ENCODE measurements at regions not wholly inside any gene's neighbourhood (a gene's known extent, or its start where the extent isn't known, plus 50 kb on each side); places are given as distances from the start of the nearest gene placed in this dataset.
"Not testable (repeated sequence)": the region's sequence is repeated elsewhere in the genome, so short reads cannot be mapped to it uniquely, and the experiment has no call there.

DNA sequence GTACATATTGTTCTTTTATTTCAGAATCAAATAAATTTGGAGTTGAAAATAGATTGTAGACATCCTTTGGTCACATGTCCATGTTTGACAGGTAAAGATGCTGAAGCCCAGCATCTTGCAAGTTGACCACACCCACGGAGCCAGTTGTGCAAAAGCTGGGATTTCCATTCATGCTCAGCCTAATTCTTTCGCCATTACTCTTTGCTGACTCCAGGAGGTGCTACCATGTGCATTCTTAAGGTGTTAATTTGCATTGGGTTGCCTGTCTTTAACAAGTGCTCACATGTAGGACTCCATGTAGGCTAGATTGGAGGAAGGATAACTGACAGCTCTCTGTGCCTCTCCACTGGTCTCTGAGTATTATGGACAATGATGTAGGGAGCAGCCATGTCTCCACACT is 660.7 kb downstream of the LMO4 start (continued):
- TF ChIP-seq, protein P1, sequence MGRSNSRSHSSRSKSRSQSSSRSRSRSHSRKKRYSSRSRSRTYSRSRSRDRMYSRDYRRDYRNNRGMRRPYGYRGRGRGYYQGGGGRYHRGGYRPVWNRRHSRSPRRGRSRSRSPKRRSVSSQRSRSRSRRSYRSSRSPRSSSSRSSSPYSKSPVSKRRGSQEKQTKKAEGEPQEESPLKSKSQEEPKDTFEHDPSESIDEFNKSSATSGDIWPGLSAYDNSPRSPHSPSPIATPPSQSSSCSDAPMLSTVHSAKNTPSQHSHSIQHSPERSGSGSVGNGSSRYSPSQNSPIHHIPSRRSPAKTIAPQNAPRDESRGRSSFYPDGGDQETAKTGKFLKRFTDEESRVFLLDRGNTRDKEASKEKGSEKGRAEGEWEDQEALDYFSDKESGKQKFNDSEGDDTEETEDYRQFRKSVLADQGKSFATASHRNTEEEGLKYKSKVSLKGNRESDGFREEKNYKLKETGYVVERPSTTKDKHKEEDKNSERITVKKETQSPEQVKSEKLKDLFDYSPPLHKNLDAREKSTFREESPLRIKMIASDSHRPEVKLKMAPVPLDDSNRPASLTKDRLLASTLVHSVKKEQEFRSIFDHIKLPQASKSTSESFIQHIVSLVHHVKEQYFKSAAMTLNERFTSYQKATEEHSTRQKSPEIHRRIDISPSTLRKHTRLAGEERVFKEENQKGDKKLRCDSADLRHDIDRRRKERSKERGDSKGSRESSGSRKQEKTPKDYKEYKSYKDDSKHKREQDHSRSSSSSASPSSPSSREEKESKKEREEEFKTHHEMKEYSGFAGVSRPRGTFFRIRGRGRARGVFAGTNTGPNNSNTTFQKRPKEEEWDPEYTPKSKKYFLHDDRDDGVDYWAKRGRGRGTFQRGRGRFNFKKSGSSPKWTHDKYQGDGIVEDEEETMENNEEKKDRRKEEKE (IDR thresholded peaks at IDR 0.05): no peak

DNA sequence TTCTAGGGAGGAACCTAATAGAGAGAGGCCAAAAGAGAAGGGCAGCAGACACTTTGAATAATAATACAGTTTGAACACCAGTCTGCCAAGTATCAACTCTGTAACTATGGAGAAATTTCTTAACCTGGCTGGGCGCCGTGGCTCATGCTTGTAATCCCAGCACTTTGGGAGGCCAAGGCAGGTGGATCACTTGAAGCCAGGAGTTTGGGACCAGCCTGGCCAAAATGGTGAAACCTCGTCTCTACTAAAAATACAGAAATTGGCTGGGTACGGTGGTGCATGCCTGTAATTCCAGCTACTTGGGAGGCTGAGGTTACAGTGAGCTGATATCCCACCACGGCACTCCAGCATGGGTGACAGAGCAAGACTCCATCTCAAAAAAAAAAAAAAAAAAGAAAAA is 663.9 kb downstream of the LMO4 start:
- ATAC-seq, CTCF ChIA-PET: not testable (repeated sequence)

DNA sequence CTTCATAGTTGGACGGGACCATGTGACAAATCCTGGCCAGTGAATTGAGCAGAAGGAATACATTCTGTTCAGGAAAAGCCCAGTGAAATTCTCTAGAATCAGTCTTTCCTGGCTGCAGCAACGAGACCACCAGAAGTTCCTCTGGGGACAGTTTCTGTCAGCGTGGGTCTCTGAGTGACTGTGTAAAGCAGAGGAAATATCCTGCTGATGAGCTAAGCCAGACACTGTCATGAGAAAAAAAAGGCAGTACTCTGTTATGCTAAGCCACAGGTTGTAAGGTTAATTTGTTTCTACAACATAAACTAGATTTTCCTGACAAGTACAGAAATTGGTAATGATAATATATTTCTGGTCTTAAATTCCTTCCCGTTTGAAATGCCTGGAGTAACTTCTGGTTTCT is 664.4 kb downstream of the LMO4 start:
- Histone ChIP-seq H3K36me3 (ENCODE audit: control insufficient read depth in 2 of 2, insufficient read depth in 2 of 2, low read length in 1 of 2) (no peaks in the 10 kb centered on the region), H2AFZ (ENCODE audit: control insufficient read depth, low read depth, low read length) (no peak overlapping the region), H3K9ac (ENCODE audit: control insufficient read depth, insufficient read depth, low read length) (no peak overlapping the region), H3K4me2 (ENCODE audit: control insufficient read depth, insufficient read depth) (no peak overlapping the region), H4K20me1 (ENCODE audit: control insufficient read depth, insufficient read depth) (no peaks in the 10 kb centered on the region), H3K4me1 (ENCODE audit: control insufficient read depth, insufficient read depth, low read length) (no peaks in the 10 kb centered on the region), H3K9me3 (replicated peaks; ENCODE audit: control insufficient read depth, insufficient read depth, low read length) (no peaks in the 10 kb centered on the region), H3K27ac (ENCODE audit: control insufficient read depth, insufficient read depth) (no peak overlapping the region), H3K27me3 (replicated peaks in 1 of 2; ENCODE audit: control insufficient read depth in 2 of 2, insufficient read depth in 2 of 2, low read length in 1 of 2) (no peaks in the 10 kb centered on the region), H3K4me3 (no peak overlapping the region), H3K79me2 (ENCODE audit: control insufficient read depth, insufficient read depth, low read length) (no peaks in the 10 kb centered on the region)
- WGBS (ENCODE audit: insufficient coverage, insufficient replicate concordance, low lambda C conversion rate, missing lambda C conversion rate): 32% methylated on average over 4 of the region's 4 CpGs
- DNase-seq (ENCODE audit: low read depth, low spot score): no peak
- in situ Hi-C loops (cut with MboI) (no loop called here), intact Hi-C loops (cut with micrococcal nuclease; ENCODE audit: unreplicated experiment) (no loop called here)
- ATAC-seq: no peak
- BruUV-seq (replicated peaks): no TSS peak
- no peak for FAIRE-seq
- RAD21 ChIA-PET (ENCODE audit: unreplicated experiment): no interaction called here
- CTCF ChIA-PET: no interaction called here
- POLR2A ChIA-PET: no interaction called here
- SMC1A ChIA-PET (ENCODE audit: uncharacterized antibody, unreplicated experiment): interaction anchor here (0.6 kb wide), 1 partner anchor 215 kb away, joined by 3 read pairs; no protein-coding TSS in a partner anchor
- TF ChIP-seq, protein P2, sequence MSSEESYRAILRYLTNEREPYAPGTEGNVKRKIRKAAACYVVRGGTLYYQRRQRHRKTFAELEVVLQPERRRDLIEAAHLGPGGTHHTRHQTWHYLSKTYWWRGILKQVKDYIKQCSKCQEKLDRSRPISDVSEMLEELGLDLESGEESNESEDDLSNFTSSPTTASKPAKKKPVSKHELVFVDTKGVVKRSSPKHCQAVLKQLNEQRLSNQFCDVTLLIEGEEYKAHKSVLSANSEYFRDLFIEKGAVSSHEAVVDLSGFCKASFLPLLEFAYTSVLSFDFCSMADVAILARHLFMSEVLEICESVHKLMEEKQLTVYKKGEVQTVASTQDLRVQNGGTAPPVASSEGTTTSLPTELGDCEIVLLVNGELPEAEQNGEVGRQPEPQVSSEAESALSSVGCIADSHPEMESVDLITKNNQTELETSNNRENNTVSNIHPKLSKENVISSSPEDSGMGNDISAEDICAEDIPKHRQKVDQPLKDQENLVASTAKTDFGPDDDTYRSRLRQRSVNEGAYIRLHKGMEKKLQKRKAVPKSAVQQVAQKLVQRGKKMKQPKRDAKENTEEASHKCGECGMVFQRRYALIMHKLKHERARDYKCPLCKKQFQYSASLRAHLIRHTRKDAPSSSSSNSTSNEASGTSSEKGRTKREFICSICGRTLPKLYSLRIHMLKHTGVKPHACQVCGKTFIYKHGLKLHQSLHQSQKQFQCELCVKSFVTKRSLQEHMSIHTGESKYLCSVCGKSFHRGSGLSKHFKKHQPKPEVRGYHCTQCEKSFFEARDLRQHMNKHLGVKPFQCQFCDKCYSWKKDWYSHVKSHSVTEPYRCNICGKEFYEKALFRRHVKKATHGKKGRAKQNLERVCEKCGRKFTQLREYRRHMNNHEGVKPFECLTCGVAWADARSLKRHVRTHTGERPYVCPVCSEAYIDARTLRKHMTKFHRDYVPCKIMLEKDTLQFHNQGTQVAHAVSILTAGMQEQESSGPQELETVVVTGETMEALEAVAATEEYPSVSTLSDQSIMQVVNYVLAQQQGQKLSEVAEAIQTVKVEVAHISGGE (CRISPR knock-in tag; IDR thresholded peaks at IDR 0.05): no peak
- TF ChIP-seq SIX5 (IDR thresholded peaks at IDR 0.05; ENCODE audit: low read depth, low read length, severe bottlenecking) (no peak), CREB1 (IDR thresholded peaks at IDR 0.05; ENCODE audit: low read depth) (no peak)
- TF ChIP-seq, protein P3, sequence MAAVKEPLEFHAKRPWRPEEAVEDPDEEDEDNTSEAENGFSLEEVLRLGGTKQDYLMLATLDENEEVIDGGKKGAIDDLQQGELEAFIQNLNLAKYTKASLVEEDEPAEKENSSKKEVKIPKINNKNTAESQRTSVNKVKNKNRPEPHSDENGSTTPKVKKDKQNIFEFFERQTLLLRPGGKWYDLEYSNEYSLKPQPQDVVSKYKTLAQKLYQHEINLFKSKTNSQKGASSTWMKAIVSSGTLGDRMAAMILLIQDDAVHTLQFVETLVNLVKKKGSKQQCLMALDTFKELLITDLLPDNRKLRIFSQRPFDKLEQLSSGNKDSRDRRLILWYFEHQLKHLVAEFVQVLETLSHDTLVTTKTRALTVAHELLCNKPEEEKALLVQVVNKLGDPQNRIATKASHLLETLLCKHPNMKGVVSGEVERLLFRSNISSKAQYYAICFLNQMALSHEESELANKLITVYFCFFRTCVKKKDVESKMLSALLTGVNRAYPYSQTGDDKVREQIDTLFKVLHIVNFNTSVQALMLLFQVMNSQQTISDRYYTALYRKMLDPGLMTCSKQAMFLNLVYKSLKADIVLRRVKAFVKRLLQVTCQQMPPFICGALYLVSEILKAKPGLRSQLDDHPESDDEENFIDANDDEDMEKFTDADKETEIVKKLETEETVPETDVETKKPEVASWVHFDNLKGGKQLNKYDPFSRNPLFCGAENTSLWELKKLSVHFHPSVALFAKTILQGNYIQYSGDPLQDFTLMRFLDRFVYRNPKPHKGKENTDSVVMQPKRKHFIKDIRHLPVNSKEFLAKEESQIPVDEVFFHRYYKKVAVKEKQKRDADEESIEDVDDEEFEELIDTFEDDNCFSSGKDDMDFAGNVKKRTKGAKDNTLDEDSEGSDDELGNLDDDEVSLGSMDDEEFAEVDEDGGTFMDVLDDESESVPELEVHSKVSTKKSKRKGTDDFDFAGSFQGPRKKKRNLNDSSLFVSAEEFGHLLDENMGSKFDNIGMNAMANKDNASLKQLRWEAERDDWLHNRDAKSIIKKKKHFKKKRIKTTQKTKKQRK (IDR thresholded peaks at IDR 0.05; ENCODE audit: low read depth, low read length): no peak

More for the DNA sequence above, 663.9 kb downstream of the LMO4 start:
- H3K27ac ChIP-seq (ENCODE audit: control insufficient read depth, insufficient read depth); H3K4me1 ChIP-seq (ENCODE audit: control insufficient read depth, insufficient read depth, low read length); POLR2A ChIA-PET; H3K9me3 ChIP-seq (replicated peaks; ENCODE audit: control insufficient read depth, insufficient read depth, low read length); RAD21 ChIA-PET (ENCODE audit: unreplicated experiment); H3K79me2 ChIP-seq (ENCODE audit: control insufficient read depth, insufficient read depth, low read length); H4K20me1 ChIP-seq (ENCODE audit: control insufficient read depth, insufficient read depth); DNase-seq (ENCODE audit: low read depth, low spot score); H3K4me3 ChIP-seq; intact Hi-C loops (cut with micrococcal nuclease; ENCODE audit: unreplicated experiment); H3K4me2 ChIP-seq (ENCODE audit: control insufficient read depth, insufficient read depth); H3K27me3 ChIP-seq (replicated peaks in 1 of 2; ENCODE audit: control insufficient read depth in 2 of 2, insufficient read depth in 2 of 2, low read length in 1 of 2); BruUV-seq (replicated peaks); H3K36me3 ChIP-seq (ENCODE audit: control insufficient read depth in 2 of 2, insufficient read depth in 2 of 2, low read length in 1 of 2); H2AFZ ChIP-seq (ENCODE audit: control insufficient read depth, low read depth, low read length); FAIRE-seq; H3K9ac ChIP-seq (ENCODE audit: control insufficient read depth, insufficient read depth, low read length); in situ Hi-C loops (cut with MboI): not testable (repeated sequence)
- WGBS (ENCODE audit: insufficient coverage, insufficient replicate concordance, low lambda C conversion rate, missing lambda C conversion rate): 17% methylated on average over 4 of the region's 5 CpGs
- SMC1A ChIA-PET (ENCODE audit: uncharacterized antibody, unreplicated experiment): interaction anchor here (0.6 kb wide), 1 partner anchor 216 kb away, joined by 3 read pairs; no protein-coding TSS in a partner anchor

All from GM12878 (cell line).